HG03196 (cell line): ENCODE measurements at regions not wholly inside any gene's neighbourhood (a gene's known extent, or its start where the extent isn't known, plus 50 kb on each side); places are given as distances from the start of the nearest gene placed in this dataset.
"Not testable (repeated sequence)": the region's sequence is repeated elsewhere in the genome, so short reads cannot be mapped to it uniquely, and the experiment has no call there.

Source experiments
- ATAC-seq: cut with Tn5 transposase; IDR thresholded peaks from one replicate; pipeline ENCODE4 v1.9.1; 2021; ENCODE audit not compliant: unreplicated experiment

GRCh38 chr5:33138145-33138544 lies 302.6 kb upstream of the TARS1 start:
- ATAC-seq = not testable (repeated sequence)

GRCh38 chr5:33143405-33144123 lies 297.2 kb upstream of the TARS1 start:
- ATAC-seq = no peak

DNA sequence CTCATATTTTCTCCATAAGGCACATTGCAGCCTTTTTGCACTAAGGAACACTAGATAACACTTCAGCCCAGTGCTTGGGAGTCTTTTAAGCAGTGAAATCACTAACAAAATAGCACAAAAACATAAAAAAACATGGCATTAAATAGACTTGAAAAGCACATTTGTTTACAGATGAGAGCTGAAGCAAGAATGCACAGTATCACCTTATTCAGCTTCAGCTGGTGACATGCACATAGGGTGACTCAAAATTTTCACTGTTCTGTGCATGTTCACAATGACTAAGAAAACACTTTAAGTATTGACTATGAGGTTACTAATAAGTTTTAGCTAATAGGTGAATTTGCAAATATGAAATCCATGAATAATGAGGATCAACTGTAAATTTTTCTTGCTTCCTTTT lies 293.9 kb upstream of the TARS1 start:
- ATAC-seq = no peak

DNA sequence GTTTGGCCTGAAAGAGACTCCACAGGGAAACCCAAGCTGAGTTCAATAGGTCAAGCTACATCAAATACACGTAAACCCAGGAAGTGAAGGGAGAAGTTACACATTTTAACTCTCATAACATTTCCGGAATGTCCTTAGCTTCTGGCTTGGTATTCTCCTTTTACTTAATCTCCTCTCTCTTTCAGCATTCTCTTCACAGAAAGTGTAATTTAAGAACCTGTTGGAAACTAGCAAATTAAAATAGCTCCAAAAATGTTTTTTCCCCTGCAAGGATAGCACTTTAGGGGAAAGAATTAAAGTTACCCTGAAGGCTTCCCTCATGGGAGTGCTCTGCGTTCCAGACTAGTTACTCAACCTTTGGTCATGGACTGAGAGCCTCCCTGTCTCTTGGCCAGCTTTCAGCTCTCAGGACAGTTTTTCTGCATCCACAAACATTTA lies 292.7 kb upstream of the TARS1 start:
- ATAC-seq = no peak

DNA sequence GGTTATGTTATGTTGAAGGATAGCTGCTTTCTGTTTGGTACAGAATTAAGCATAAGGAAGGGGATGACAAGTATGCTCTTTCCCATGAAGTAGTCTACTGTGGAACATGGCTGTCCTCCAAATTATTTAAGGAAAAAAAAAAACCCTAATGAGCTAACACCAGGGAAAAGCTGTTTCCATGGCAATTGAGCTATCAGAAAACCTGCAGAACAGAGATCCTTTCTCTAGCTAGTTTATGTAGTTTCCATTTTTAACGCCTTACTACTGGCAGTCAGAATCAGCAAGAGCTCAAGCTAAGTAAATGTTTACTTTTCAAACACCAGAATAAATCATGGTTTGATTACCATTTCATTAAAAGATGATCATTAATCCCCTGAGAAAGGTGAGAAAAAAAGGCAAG lies 287.4 kb upstream of the TARS1 start:
- ATAC-seq = no peak

GRCh38 chr5:33153831-33154230 lies 286.9 kb upstream of the TARS1 start:
- no peak for ATAC-seq

DNA sequence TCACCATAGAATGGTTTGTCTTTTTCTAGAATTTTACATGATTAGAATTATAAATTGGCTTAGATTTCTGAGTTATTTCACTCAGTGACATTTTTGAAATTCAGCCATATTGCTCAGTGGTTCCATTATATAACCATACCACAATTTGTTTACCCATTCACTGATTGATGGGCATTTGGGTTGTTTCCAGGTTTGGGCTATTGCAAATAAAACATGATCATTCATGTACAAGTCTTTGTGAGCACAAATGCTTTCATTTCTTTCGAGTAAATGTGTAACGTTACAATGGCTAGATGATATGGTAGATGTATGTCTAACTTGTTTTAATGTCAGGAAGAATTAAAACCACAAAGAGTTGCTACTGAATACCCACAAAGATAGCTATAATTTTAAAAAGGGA lies 279.9 kb upstream of the TARS1 start:
- ATAC-seq = no peak

- no peak for ATAC-seq
Observed at GRCh38 chr5:33161421-33161820, 279.3 kb upstream of the TARS1 start.

DNA sequence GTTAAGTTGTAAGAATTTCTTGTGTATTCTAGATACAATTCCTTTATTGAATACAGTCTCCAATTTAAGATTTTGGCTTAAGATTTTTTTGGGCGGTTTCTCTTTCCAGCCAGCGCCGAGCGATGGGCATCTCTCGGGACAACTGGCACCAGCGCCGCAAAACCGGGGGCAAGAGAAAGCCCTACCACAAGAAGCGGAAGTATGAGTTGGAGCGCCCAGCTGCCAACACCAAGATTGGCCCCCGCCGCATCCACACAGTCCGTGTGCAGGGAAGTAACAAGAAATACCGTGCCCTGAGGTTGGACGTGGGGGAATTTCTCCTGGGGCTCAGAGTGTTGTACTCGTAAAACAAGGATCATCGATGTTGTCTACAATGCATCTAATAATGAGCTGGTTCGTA lies 278.7 kb upstream of the TARS1 start:
- no peak for ATAC-seq

DNA sequence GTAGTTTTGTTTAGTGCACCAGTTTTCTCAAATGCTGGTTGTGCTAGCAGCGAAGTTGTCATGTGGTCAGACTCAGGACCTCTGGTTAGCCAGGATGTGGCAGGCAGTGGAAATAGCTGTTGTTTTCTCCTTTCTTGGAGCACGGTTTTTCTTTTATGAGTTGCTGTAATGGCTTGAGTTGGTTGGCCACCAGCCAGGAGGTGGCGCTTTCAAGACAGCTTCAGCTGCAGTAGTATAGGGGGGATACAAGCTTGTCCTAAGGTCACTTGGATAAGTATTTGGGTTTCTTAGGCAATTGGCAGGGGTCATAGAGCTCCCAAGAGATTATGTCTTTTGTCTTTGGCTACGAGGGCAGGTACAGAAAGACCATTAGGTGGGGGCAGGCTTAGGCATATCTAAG lies 274.2 kb upstream of the TARS1 start:
- no peak for ATAC-seq

GRCh38 chr5:33166948-33167347 lies 273.8 kb upstream of the TARS1 start:
- no peak for ATAC-seq

DNA sequence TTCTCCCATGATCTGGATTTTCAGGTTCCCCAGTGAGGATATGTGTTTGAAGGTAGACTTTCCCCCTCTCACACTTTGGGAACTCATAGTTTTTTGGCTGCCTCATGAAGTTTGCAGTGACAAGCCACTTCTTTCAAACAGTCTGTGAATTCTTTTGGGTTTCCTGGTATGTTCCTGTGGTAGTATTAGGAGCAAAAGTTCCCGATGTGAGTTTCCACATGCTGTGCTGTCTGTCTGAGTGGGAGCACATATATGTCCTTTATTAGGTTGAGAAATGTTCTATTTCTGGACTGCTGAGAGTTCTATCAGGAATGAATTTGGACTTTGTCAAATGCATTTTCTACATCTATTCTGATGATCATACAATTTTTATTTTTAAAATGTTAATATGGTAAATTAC lies 273.2 kb upstream of the TARS1 start:
- ATAC-seq = no peak

DNA sequence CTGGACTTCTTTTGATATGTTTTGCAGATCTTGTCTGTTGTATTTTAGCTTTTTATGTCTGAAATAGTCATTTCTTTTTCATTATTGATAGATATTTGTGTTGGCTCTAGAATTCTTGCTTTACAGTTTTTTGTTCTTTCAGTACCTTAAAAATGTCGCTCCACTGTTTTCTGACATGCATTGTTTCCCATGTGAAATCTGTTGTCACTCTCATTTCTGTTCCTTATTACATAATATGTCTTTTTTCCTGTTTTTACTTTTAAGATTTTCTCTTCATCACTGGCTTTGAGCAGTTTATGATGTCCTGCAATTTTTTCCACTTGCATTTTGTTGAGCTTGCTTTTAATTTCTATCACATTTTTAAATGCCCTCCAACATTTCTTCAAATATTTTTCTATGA lies 270.4 kb upstream of the TARS1 start:
- no peak for ATAC-seq

GRCh38 chr5:33174383-33174782 lies 266.4 kb upstream of the TARS1 start:
- no peak for ATAC-seq

GRCh38 chr5:33179301-33179700 lies 261.5 kb upstream of the TARS1 start:
- no peak for ATAC-seq

DNA sequence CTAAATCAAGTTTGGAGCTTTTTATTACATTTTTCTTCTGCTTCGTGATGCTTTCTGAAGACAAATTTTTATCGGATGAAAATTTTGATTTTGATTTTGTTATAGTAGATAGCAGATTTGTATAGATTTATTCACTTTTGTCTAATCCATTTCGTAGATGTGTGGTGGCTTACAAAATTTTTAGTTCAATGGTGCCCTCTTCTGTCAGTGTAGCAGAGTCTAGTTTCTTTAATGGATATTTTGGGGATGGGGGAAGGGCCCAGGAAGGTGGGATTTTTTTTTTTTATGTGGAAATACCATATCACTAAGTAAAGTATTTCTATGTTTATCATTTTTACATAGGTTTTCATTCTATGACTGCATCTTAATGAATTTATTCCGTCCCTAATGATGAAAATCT lies 259.9 kb upstream of the TARS1 start:
- no peak for ATAC-seq

DNA sequence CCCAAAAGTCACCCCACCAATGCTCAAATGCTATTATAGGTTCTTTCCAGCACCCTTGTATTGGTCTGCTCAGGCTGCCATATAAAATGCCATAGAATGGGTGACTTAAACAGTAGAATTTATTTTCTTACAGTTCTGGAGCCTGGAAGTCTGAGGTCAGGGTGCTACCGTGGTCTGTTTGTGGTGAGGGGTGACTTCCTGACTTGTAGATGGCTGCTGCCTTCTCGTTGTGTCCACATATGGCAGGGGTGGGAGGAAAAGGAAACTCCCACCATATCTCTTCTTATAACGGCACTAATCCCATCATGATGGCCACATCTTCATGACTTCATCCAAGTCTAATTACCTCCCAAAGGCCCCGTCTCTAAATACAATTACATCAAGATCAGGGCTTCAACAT lies 257.8 kb upstream of the TARS1 start:
- no peak for ATAC-seq

GRCh38 chr5:33184367-33184766 lies 256.4 kb upstream of the TARS1 start:
- ATAC-seq = no peak

DNA sequence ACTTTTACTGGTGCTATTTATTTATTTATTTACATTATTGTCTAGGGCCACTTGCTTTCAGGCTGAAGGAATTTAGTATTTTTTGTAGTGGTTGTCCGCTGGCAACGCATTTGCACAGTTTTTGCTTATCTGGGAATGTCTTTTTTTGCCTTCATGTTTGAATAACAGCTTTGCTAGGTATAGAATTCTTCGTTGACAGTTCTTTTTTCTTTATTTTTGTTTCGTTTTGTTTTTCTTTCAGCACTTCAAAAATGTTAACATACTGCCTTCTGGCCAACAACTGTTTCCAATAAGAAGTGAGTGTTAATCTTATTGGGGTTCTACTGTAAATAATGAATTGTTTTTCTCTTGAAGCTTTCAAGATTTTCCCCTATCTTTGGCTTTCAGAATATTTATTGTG lies 252.7 kb upstream of the TARS1 start:
- no peak for ATAC-seq

DNA sequence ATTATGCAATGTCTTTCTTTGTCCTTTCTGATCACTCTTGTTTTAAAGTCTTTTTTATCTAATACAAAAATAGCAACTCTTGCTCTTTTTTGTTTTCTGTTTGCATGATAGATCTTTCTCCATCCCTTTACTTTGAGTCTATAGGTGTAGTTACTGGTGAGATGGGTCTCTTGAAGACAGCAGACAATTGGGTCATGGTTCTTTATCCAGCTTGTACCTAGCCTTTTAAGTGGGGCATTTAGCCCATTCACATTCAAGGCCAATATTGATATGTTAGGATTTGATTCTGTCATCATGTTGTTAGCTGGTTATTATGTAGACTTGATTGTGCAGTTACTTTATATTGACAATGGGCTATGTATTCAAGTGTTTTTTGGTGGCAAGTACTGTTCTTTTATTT lies 245.9 kb upstream of the TARS1 start:
- no peak for ATAC-seq

GRCh38 chr5:33195431-33196165 lies 245.2 kb upstream of the TARS1 start:
- ATAC-seq = no peak

DNA sequence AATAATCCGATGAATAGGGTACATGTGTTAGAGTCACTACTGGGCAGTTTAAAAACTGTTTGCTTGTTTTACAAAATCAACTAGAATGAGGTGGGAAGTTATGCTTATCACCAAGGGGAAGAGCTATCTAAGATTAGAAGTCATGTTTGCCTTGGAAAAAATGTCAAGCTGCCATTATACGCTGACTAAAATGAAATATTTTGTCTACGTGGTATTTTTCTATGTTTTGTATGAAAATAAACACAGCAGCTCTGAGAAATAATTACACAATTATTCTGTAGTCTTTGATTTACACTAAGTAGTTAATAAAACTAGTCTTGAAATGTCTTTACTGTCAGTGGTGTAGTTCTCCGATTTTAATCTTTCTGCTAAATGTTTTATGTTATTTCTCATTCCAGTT lies 241.9 kb upstream of the TARS1 start:
- ATAC-seq = no peak

GRCh38 chr5:33203931-33204330 lies 236.8 kb upstream of the TARS1 start:
- ATAC-seq = no peak
